ENCODE measurements at regions not wholly inside any gene's neighbourhood (a gene's known extent, or its start where the extent isn't known, plus 50 kb on each side); places are given as distances from the start of the nearest gene placed in this dataset.

GRCh38 chr7:46939558-46939957 is 642.4 kb downstream of the TNS3 start:
- intact Hi-C loops (cut with DNase I) = no loop called here
- Histone ChIP-seq H3K4me3 (ENCODE audit: low read length in 3 of 3) (no peak overlapping the region), H3K9me3 (ENCODE audit: control insufficient read depth in 2 of 3, insufficient read depth in 1 of 3, low read length in 3 of 3) (no peaks in the 10 kb centered on the region), H3K4me1 (ENCODE audit: control insufficient read depth in 2 of 3, insufficient read depth in 2 of 3, low read depth in 1 of 3, low read length in 3 of 3) (no peaks in the 10 kb centered on the region), H3K27ac (ENCODE audit: low read depth in 2 of 2, low read length in 2 of 2) (no peak overlapping the region), H3K9ac (ENCODE audit: low read length in 3 of 3) (no peak overlapping the region), H3K27me3 (ENCODE audit: control insufficient read depth, insufficient read depth, low read length) (no peaks in the 10 kb centered on the region), H3K36me3 (ENCODE audit: control insufficient read depth in 2 of 3, insufficient read depth in 3 of 3, low read length in 3 of 3) (no peaks in the 10 kb centered on the region)
- FAIRE-seq = no peak
- DNase-seq = no peak
- TF ChIP-seq, protein P1, sequence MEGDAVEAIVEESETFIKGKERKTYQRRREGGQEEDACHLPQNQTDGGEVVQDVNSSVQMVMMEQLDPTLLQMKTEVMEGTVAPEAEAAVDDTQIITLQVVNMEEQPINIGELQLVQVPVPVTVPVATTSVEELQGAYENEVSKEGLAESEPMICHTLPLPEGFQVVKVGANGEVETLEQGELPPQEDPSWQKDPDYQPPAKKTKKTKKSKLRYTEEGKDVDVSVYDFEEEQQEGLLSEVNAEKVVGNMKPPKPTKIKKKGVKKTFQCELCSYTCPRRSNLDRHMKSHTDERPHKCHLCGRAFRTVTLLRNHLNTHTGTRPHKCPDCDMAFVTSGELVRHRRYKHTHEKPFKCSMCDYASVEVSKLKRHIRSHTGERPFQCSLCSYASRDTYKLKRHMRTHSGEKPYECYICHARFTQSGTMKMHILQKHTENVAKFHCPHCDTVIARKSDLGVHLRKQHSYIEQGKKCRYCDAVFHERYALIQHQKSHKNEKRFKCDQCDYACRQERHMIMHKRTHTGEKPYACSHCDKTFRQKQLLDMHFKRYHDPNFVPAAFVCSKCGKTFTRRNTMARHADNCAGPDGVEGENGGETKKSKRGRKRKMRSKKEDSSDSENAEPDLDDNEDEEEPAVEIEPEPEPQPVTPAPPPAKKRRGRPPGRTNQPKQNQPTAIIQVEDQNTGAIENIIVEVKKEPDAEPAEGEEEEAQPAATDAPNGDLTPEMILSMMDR (IDR thresholded peaks at IDR 0.05; ENCODE audit: borderline replicate concordance, extremely low read depth, insufficient read depth) = no peak

DNA sequence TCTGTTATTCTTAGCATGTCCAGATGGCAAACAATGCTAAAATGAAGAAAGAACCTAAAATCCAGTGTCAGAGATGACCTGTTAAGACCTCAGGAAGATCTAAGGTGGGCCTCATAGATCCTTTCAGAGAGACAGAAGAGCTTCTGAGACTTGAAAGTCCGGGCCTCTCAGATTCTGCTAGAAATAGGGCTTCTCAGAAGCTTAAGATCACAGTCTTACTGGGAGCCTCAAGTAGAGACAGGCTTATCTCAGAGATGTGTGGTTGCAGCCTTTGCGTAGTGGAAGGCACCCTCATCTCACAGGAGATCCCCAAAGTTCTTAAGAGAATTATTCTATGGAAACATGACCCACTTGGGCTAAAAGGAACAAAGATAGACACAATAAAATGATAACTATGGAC is 642.8 kb downstream of the TNS3 start:
- no peak for DNase-seq
- TF ChIP-seq, protein P1 (IDR thresholded peaks at IDR 0.05; ENCODE audit: borderline replicate concordance, extremely low read depth, insufficient read depth) = no peak
- Histone ChIP-seq H3K9ac (ENCODE audit: low read length in 3 of 3) (no peak overlapping the region), H3K27me3 (ENCODE audit: control insufficient read depth, insufficient read depth, low read length) (no peaks in the 10 kb centered on the region), H3K27ac (ENCODE audit: low read depth in 2 of 2, low read length in 2 of 2) (no peak overlapping the region), H3K4me3 (ENCODE audit: low read length in 3 of 3) (no peak overlapping the region), H3K9me3 (ENCODE audit: control insufficient read depth in 2 of 3, insufficient read depth in 1 of 3, low read length in 3 of 3) (no peaks in the 10 kb centered on the region), H3K36me3 (ENCODE audit: control insufficient read depth in 2 of 3, insufficient read depth in 3 of 3, low read length in 3 of 3) (no peaks in the 10 kb centered on the region), H3K4me1 (ENCODE audit: control insufficient read depth in 2 of 3, insufficient read depth in 2 of 3, low read depth in 1 of 3, low read length in 3 of 3) (no peaks in the 10 kb centered on the region)
- no peak for FAIRE-seq
- intact Hi-C loops (cut with DNase I) = no loop called here

GRCh38 chr7:46937826-46938225 is 644.1 kb downstream of the TNS3 start:
- no peaks in the 10 kb centered on the region for H3K36me3 ChIP-seq (ENCODE audit: control insufficient read depth in 2 of 3, insufficient read depth in 3 of 3, low read length in 3 of 3)
- H3K27ac ChIP-seq (ENCODE audit: low read depth in 2 of 2, low read length in 2 of 2) = no peak overlapping the region
- intact Hi-C loops (cut with DNase I) = no loop called here
- H3K4me1 ChIP-seq (ENCODE audit: control insufficient read depth in 2 of 3, insufficient read depth in 2 of 3, low read depth in 1 of 3, low read length in 3 of 3) = no peaks in the 10 kb centered on the region
- FAIRE-seq (no peak), DNase-seq (no peak)
- no peak overlapping the region for H3K4me3 ChIP-seq (ENCODE audit: low read length in 3 of 3)
- H3K9ac ChIP-seq (ENCODE audit: low read length in 3 of 3) = no peak overlapping the region
- TF ChIP-seq, protein P1 (IDR thresholded peaks at IDR 0.05; ENCODE audit: borderline replicate concordance, extremely low read depth, insufficient read depth) = no peak
- H3K27me3 ChIP-seq (ENCODE audit: control insufficient read depth, insufficient read depth, low read length) = no peaks in the 10 kb centered on the region
- H3K9me3 ChIP-seq (ENCODE audit: control insufficient read depth in 2 of 3, insufficient read depth in 1 of 3, low read length in 3 of 3) = no peaks in the 10 kb centered on the region

DNA sequence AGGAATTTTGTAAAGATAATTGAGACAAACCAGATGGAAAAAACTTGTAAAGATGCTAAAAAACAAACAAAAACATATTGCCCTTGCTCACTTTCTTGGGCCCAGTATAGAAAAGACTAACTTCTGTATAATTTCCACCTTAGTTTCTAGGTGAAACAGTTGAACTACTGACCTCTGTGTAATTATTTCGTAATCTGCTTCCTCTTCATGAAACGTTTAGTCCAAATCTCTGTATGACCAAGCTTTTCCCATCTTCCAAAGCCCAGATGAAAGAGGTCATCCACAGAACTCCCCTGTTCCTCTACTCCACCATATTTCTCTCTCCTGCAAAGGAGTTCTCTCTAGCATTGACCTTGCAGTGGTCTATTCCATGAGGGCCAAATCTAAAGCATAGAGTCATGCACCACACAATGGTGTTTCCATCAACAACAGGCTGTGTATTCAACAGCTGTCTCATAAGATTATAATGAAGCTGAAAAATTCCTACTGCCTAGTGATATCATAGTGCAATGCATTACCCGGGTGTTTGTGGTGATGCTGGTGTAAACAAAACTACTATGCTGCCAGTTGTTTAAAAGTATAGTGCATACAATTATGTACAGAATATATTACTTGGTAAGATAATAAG is 647.6 kb downstream of the TNS3 start:
- Histone ChIP-seq H3K36me3 (ENCODE audit: control insufficient read depth in 2 of 3, insufficient read depth in 3 of 3, low read length in 3 of 3) (no peaks in the 10 kb centered on the region), H3K9me3 (ENCODE audit: control insufficient read depth in 2 of 3, insufficient read depth in 1 of 3, low read length in 3 of 3) (no peaks in the 10 kb centered on the region), H3K4me1 (ENCODE audit: control insufficient read depth in 2 of 3, insufficient read depth in 2 of 3, low read depth in 1 of 3, low read length in 3 of 3) (peaks cover 0 to 7% (median 0%) of the 10 kb centered on the region in 3 donors), H3K27ac (ENCODE audit: low read depth in 2 of 2, low read length in 2 of 2) (no peak overlapping the region), H3K4me3 (ENCODE audit: low read length in 3 of 3) (no peak overlapping the region), H3K9ac (ENCODE audit: low read length in 3 of 3) (no peak overlapping the region), H3K27me3 (ENCODE audit: control insufficient read depth, insufficient read depth, low read length) (no peaks in the 10 kb centered on the region)
- TF ChIP-seq, protein P1 (IDR thresholded peaks at IDR 0.05; ENCODE audit: borderline replicate concordance, extremely low read depth, insufficient read depth) = no peak
- no peak for FAIRE-seq
- intact Hi-C loops (cut with DNase I) = no loop called here
- no peak for DNase-seq
